HFF-Myc (cell line): ENCODE measurements at regions not wholly inside any gene's neighbourhood (a gene's known extent, or its start where the extent isn't known, plus 50 kb on each side); places are given as distances from the start of the nearest gene placed in this dataset.
"Not testable (repeated sequence)": the region's sequence is repeated elsewhere in the genome, so short reads cannot be mapped to it uniquely, and the experiment has no call there.

Experiments
- DNase-seq: peaks from one replicate; pipeline ENCODE4 v3.0.0-alpha.2; 2011; ENCODE audit warnings: low read depth; ENCODE audit errors: extremely low read depth
- H3K4me3 ChIP-seq: replicated peaks from 2 replicates; pipeline ENCODE4 v1.5.1; 2011; ENCODE audit warnings: low read depth, mild to moderate bottlenecking, control low read depth, low read length
- TF ChIP-seq, protein P1 (sequence below): IDR thresholded peaks from 2 replicates; pipeline ENCODE4 v1.5.1; 2012; ENCODE audit warnings: mild to moderate bottlenecking, low read depth, low read length, control low read depth; ENCODE audit errors: missing control alignments

DNA sequence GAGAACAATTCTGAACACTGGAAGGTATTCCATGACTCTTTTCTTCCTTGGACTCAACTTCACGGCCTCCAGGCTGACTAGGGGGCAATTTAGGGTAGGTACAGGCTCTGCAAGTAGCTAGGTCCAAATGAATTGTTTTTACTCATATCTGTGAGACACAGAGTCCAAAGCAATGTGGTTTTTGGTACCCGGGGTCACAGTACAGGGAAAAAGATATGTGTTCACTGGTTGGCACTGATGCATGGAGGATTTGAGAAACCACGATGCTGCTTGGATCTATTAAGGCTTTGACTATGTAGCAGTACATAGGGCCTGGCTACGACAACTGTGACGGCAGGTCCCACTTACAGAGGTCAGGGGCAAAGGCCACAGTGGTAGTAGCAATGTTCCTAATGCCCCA, 200.6 kb downstream of the DUSP10 start:
- no peak for DNase-seq
- TF ChIP-seq, protein P1, sequence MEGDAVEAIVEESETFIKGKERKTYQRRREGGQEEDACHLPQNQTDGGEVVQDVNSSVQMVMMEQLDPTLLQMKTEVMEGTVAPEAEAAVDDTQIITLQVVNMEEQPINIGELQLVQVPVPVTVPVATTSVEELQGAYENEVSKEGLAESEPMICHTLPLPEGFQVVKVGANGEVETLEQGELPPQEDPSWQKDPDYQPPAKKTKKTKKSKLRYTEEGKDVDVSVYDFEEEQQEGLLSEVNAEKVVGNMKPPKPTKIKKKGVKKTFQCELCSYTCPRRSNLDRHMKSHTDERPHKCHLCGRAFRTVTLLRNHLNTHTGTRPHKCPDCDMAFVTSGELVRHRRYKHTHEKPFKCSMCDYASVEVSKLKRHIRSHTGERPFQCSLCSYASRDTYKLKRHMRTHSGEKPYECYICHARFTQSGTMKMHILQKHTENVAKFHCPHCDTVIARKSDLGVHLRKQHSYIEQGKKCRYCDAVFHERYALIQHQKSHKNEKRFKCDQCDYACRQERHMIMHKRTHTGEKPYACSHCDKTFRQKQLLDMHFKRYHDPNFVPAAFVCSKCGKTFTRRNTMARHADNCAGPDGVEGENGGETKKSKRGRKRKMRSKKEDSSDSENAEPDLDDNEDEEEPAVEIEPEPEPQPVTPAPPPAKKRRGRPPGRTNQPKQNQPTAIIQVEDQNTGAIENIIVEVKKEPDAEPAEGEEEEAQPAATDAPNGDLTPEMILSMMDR, result no peak
- H3K4me3 ChIP-seq, result no peak overlapping the region

DNA sequence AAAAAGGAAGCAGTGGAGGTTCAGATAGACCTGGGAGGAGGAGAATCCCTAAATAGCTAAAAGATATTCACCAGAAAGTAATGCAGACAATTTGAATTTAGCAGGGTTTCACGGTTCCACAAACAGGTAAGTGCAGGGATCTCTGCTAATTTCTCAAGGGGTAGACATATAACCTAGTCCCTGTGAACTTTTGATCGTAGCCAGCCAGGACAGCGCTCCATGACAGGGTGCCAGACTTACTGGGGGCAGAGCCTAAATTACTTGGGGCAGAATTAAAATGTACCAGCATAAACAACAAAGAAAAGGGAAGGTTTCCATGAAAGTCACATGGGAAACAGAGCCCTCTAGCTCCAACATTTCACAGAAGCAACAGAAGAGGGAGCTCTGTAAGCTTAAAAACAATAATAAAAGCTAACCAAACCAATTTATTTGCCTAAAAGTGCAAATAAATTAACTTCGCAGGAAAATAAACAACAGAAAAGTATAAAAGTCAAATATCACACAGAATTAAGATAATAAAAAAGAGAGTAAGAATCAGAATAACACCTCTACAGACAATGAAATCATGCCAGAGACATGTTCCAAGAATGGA, 198.3 kb downstream of the DUSP10 start:
- TF ChIP-seq, protein P1, result peak; percentile 46
- no peak overlapping the region for H3K4me3 ChIP-seq
- DNase-seq, result peak; percentile 6

DNA sequence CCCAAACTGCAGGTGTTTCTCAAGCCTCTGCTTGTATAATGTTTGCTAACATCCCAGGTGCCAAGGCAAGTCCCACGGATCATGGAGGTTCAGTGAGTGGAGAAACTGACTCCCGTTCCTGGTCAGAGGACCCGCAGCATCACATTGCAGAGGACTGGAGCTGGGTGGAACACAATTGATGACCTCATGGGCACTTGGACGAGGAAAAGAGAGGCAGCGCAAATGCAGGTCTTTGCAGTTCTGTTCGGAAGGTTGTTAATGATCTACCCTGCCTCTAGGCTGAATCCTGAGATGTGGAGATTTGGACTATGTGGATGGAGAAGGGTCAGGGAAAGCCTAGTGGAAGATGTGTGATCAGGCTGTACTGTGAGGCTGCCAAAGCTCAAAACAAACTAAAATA, 192.9 kb downstream of the DUSP10 start:
- DNase-seq, result no peak
- no peak overlapping the region for H3K4me3 ChIP-seq
- TF ChIP-seq, protein P1, result no peak

DNA sequence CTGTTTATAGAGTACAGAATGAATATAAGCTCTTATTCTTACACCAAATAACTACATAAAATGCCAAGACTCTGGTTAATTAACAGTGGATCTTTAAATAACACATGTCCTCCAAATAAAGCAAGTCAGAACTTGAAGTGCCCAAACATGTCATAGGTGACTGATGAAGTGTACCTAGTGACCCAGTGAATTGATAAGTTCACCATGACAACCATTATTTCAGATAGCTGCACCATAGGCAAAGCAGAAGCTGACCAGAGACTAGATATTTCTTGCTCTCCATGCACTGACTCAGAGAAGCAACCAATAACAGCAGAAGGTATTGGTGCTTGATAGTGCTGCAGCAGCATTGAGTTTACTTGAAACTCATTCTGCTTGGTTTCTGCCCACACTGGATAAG, 192.1 kb downstream of the DUSP10 start:
- TF ChIP-seq, protein P1, result no peak
- H3K4me3 ChIP-seq, result no peak overlapping the region

DNA sequence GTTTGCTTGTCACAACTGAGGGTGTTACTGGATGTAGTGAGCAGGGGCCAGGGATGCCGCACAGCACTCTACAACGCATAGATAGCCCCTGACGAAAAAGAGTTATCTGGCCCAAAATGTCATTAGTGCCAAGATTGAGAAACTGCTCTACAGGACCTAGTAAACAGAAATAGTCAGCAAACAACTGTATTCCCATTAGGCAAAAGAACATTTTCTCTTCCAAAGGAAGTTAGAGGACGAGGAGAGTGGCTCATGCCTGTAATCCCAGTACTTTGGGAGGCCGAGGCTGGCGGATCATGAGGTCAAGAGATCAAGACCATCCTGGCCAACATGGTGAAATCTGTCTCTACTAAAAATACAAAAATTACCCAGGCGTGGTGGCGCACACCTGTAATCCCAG, 189.1 kb downstream of the DUSP10 start:
- DNase-seq, H3K4me3 ChIP-seq: not testable (repeated sequence)

More for the DNA sequence above, 192.1 kb downstream of the DUSP10 start:
- DNase-seq, result no peak

DNA sequence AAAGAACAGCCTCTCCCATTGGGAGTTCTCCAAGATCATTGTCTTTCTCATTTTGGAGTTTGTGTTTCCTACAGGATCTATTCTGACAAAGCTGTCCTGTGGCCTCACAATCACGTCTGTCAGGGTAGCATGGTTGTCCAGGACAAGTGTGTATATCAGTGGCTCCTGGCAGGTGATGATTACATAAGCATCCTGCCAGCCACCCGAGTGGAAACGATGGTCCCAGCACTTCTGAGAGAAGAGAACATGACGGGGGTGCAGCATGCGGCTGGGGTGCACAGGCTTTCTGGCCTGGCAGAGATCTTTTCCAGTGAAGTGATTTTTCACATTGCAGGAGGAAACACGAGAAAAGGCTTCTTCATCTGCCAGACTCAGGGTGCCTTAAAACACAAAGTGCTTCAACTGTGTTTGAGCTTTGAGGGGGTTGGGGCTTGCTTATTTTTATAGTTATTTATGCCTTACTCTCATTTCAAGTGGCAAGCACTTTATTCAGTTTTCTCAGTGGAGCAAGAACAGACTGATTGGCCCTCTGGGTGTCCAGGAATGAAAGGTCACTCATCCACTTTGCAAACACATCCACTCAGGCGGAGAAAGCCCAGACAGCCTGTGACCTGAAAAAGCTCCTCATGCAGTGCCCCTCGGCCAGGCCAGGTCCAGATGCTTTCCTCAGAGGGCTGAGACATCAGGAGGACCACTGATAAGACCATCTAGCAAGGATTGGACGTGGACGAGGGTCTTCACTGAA, 186.0 kb downstream of the DUSP10 start:
- TF ChIP-seq, protein P1, result no peak
- no peak overlapping the region for H3K4me3 ChIP-seq
- DNase-seq, result no peak

DNA sequence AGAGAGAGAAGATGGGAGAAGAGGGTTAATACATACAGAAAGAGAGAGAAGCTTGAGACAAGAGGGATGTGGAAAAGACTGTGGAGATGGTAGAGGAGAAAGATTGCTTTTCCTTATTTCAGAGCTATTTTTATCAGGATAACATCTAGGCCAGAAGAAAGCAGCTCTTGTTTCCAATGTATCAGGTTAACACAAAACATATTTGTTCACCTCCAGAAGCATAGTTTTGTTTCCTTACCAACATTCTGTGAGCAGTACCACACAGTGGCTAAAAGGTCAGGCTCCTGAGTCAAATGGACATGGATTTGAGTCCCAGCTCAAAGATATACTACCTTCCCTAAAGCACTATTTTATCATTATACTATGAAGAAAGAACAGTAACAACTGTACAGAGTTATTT, 185.5 kb downstream of the DUSP10 start:
- no peak overlapping the region for H3K4me3 ChIP-seq
- no peak for DNase-seq
- TF ChIP-seq, protein P1, result no peak
